GM18519 (cell line): ENCODE measurements at regions not wholly inside any gene's neighbourhood (a gene's known extent, or its start where the extent isn't known, plus 50 kb on each side); places are given as distances from the start of the nearest gene placed in this dataset.

Source experiments
- ATAC-seq: cut with Tn5 transposase; IDR thresholded peaks from one replicate; pipeline ENCODE4 v1.9.1; 2021; ENCODE audit warnings: mild to moderate bottlenecking, moderate library complexity; ENCODE audit not compliant: unreplicated experiment, low FRiP score

GRCh38 chr4:23360718-23361117, 529.1 kb downstream of the PPARGC1A start:
- ATAC-seq = no peak

GRCh38 chr4:23355258-23355657, 534.6 kb downstream of the PPARGC1A start:
- ATAC-seq = no peak

GRCh38 chr4:23353200-23353599, 536.6 kb downstream of the PPARGC1A start:
- no peak for ATAC-seq

- ATAC-seq = peak; percentile 77
Observed at GRCh38 chr4:23348789-23349498, 540.9 kb downstream of the PPARGC1A start.

- no peak for ATAC-seq
Observed at GRCh38 chr4:23337292-23337691, 552.6 kb downstream of the PPARGC1A start.

- ATAC-seq = peak; percentile 81
Observed at GRCh38 chr4:23333946-23334878, 555.6 kb downstream of the PPARGC1A start.

GRCh38 chr4:23333556-23333945, 556.3 kb downstream of the PPARGC1A start:
- ATAC-seq = peak; percentile 12

GRCh38 chr4:23332313-23332712, 557.5 kb downstream of the PPARGC1A start:
- ATAC-seq = no peak

- ATAC-seq = no peak
Observed at GRCh38 chr4:23327120-23327519, 562.7 kb downstream of the PPARGC1A start.

- ATAC-seq = no peak
Observed at GRCh38 chr4:23324021-23324690, 565.7 kb downstream of the PPARGC1A start.

- no peak for ATAC-seq
Observed at GRCh38 chr4:23323436-23323835, 566.4 kb downstream of the PPARGC1A start.

GRCh38 chr4:23322732-23323131, 567.1 kb downstream of the PPARGC1A start:
- ATAC-seq = no peak

GRCh38 chr4:23320931-23321587, 568.8 kb downstream of the PPARGC1A start:
- ATAC-seq = no peak

- ATAC-seq = no peak
Observed at GRCh38 chr4:23312686-23313085, 577.2 kb downstream of the PPARGC1A start.

- no peak for ATAC-seq
Observed at GRCh38 chr4:23311983-23312382, 577.9 kb downstream of the PPARGC1A start.

- ATAC-seq = peak; percentile 56
Observed at GRCh38 chr4:23305026-23305425, 584.8 kb downstream of the PPARGC1A start.

- ATAC-seq = no peak
Observed at GRCh38 chr4:23298371-23298770, 591.5 kb downstream of the PPARGC1A start.

- ATAC-seq = no peak
Observed at GRCh38 chr4:23297327-23297726, 592.5 kb downstream of the PPARGC1A start.

GRCh38 chr4:23291139-23291538, 598.4 kb downstream of the GBA3 start:
- ATAC-seq = no peak

- ATAC-seq = no peak
Observed at GRCh38 chr4:23290656-23291055, 597.9 kb downstream of the GBA3 start.
